H1 (cell line): ENCODE measurements at regions not wholly inside any gene's neighbourhood (a gene's known extent, or its start where the extent isn't known, plus 50 kb on each side); places are given as distances from the start of the nearest gene placed in this dataset.

Experiments
- CTCF ChIA-PET: fragments of 300-600 bp; sonication (Branson Sonifier 250); formaldehyde crosslinking; loops from one replicate; lab custom pipeline; 2021; ENCODE audit not compliant: partially characterized antibody; lab: Charles Lee
- POLR2A ChIA-PET: fragments of 300-600 bp; sonication (Branson Sonifier 250); formaldehyde crosslinking; loops from one replicate; lab custom pipeline; 2021; ENCODE audit warnings: inconsistent platforms; ENCODE audit not compliant: partially characterized antibody; lab: Charles Lee
- DNase-seq, 2 experiments: peaks; one replicate each; pipeline versions ENCODE4 v3.0.0 to v3.0.0-alpha.2; 2010 to 2022; ENCODE audit warnings: low spot score in 2 of 2, low read depth in 1 of 2, mixed read lengths in 1 of 2
- FAIRE-seq: peaks from 2 replicates; lab custom pipeline; 2011; peaks lifted over from hg19 to GRCh38; lab: Jason Lieb, UNC
- H2AFZ ChIP-seq: 2 replicates; pipeline ENCODE4 v1.8.1; 2012; ENCODE audit warnings: low read length, inconsistent platforms
- H2AK5ac ChIP-seq: 2 replicates; pipeline ENCODE4 v1.6.1; 2013; ENCODE audit warnings: low read depth, low read length
- H2BK120ac ChIP-seq: replicated peaks from 2 replicates; pipeline ENCODE3; 2013; ENCODE audit warnings: low read depth, low read length, inconsistent platforms
- H2BK12ac ChIP-seq: 2 replicates; pipeline ENCODE4 v1.6.1; 2013; ENCODE audit warnings: low read depth, low read length
- H2BK15ac ChIP-seq: 2 replicates; pipeline ENCODE4 v1.6.1; 2013; ENCODE audit warnings: low read length
- H2BK20ac ChIP-seq: 2 replicates; pipeline ENCODE4 v1.6.1; 2013; ENCODE audit warnings: low read length
- H2BK5ac ChIP-seq: 2 replicates; pipeline ENCODE4 v1.6.1; 2013; ENCODE audit warnings: low read depth, low read length
- H3K14ac ChIP-seq: 2 replicates; pipeline ENCODE4 v1.6.1; 2013; ENCODE audit warnings: inconsistent platforms; ENCODE audit not compliant: insufficient read length
- H3K18ac ChIP-seq: 2 replicates; pipeline ENCODE4 v1.6.1; 2013; ENCODE audit warnings: low read length; ENCODE audit errors: extremely low read depth
- H3K23ac ChIP-seq: 2 replicates; pipeline ENCODE4 v1.6.1; 2013; ENCODE audit warnings: inconsistent platforms; ENCODE audit not compliant: insufficient read length
- H3K23me2 ChIP-seq: 2 replicates; pipeline ENCODE4 v1.6.1; 2013; ENCODE audit warnings: low read depth, low read length
- H3K27ac ChIP-seq: 2 replicates; pipeline ENCODE4 v1.6.1; 2011; ENCODE audit warnings: low read depth, low read length, inconsistent platforms
- H3K27me3 ChIP-seq, 4 experiments: replicated peaks in 1 of 4; 1 replicate in 1 of 4; 2 replicates in 3 of 4; pipeline versions ENCODE4 v1.6.1 to v1.8.1; 2011 to 2013; ENCODE audit warnings: low read length in 3 of 4, mild to moderate bottlenecking in 3 of 4, inconsistent platforms in 2 of 4, mixed read lengths in 2 of 4, moderate library complexity in 1 of 4; ENCODE audit not compliant: control insufficient read depth in 3 of 4, insufficient read depth in 3 of 4; ENCODE audit errors: extremely low read depth in 1 of 4
- H3K36me3 ChIP-seq, 4 experiments: 2 replicates each; pipeline versions ENCODE4 v1.6.1 to v1.8.1; 2011 to 2013; ENCODE audit warnings: mild to moderate bottlenecking in 4 of 4, low read length in 3 of 4, moderate library complexity in 2 of 4, control low read depth in 1 of 4, inconsistent platforms in 1 of 4; ENCODE audit not compliant: insufficient read depth in 4 of 4, control insufficient read depth in 2 of 4
- H3K4ac ChIP-seq: replicated peaks from 2 replicates; pipeline ENCODE3; 2013; ENCODE audit warnings: low read length, low read depth, mixed read lengths, inconsistent platforms; ENCODE audit not compliant: insufficient read length
- H3K4me1 ChIP-seq, 4 experiments: replicated peaks in 1 of 4; 1 replicate in 1 of 4; 2 replicates in 3 of 4; pipeline versions ENCODE4 v1.6.1 to v1.8.1; 2011 to 2013; ENCODE audit warnings: low read length in 3 of 4, inconsistent platforms in 2 of 4, mixed read lengths in 1 of 4; ENCODE audit not compliant: insufficient read depth in 4 of 4, control insufficient read depth in 3 of 4
- H3K4me2 ChIP-seq, 2 experiments: 2 replicates each; pipeline versions ENCODE4 v1.6.1 to v1.8.1; 2011 to 2013; ENCODE audit warnings: low read depth in 2 of 2, low read length in 2 of 2, control low read depth in 1 of 2, inconsistent platforms in 1 of 2, mild to moderate bottlenecking in 1 of 2; ENCODE audit not compliant: insufficient read depth in 1 of 2
- H3K4me3 ChIP-seq, 4 experiments: fragments of 200-600, 300-600 bp in 1 of 4; sonication (generic), shearing (Covaris generic), sonication (Bioruptor Twin) in 1 of 4; 2 replicates each; pipeline versions ENCODE4 v1.5.1 to v1.8.1; 2011 to 2016; ENCODE audit warnings: low read length in 4 of 4, low read depth in 3 of 4, control low read depth in 2 of 4, inconsistent platforms in 2 of 4, mild to moderate bottlenecking in 2 of 4, mixed read lengths in 1 of 4, moderate library complexity in 1 of 4; ENCODE audit not compliant: insufficient read depth in 2 of 4; ENCODE audit errors: extremely low read depth in 1 of 4
- H3K56ac ChIP-seq: replicated peaks from 2 replicates; pipeline ENCODE3; 2013; ENCODE audit warnings: low read depth, mild to moderate bottlenecking, mixed read lengths, low read length, inconsistent platforms; ENCODE audit not compliant: insufficient read length
- H3K79me1 ChIP-seq: 2 replicates; pipeline ENCODE4 v1.6.1; 2013; ENCODE audit warnings: low read depth, low read length, control low read depth
- H3K79me2 ChIP-seq, 2 experiments: 2 replicates each; pipeline versions ENCODE4 v1.6.1 to v1.8.1; 2012 to 2013; ENCODE audit warnings: low read length in 2 of 2, mild to moderate bottlenecking in 2 of 2, inconsistent platforms in 1 of 2; ENCODE audit not compliant: insufficient read depth in 2 of 2, control insufficient read depth in 1 of 2
- H3K9ac ChIP-seq, 4 experiments: replicated peaks in 1 of 4; 1 replicate in 1 of 4; 2 replicates in 3 of 4; pipeline versions ENCODE4 v1.6.1 to v1.8.1; 2011 to 2013; ENCODE audit warnings: low read depth in 3 of 4, low read length in 3 of 4, control low read depth in 2 of 4, mild to moderate bottlenecking in 2 of 4, moderate library complexity in 2 of 4, inconsistent platforms in 1 of 4; ENCODE audit errors: extremely low read depth in 1 of 4
- H3K9me3 ChIP-seq, 2 experiments: 2 replicates each; pipeline versions ENCODE4 v1.6.1 to v1.8.1; 2012 to 2013; ENCODE audit warnings: mild to moderate bottlenecking in 2 of 2, moderate library complexity in 2 of 2, control low read depth in 1 of 2, inconsistent platforms in 1 of 2, low read depth in 1 of 2, low read length in 1 of 2, mixed read lengths in 1 of 2; ENCODE audit not compliant: insufficient read depth in 2 of 2
- H4K20me1 ChIP-seq, 2 experiments: replicated peaks in 1 of 2; 2 replicates each; pipeline versions ENCODE3 to v1.8.1; 2011 to 2013; ENCODE audit warnings: inconsistent platforms in 2 of 2, low read length in 2 of 2, mild to moderate bottlenecking in 1 of 2; ENCODE audit not compliant: insufficient read depth in 2 of 2, control insufficient read depth in 1 of 2
- H4K5ac ChIP-seq: 2 replicates; pipeline ENCODE4 v1.6.1; 2013; ENCODE audit warnings: low read length, low read depth, mixed read lengths, inconsistent platforms; ENCODE audit not compliant: insufficient read length
- H4K8ac ChIP-seq: 2 replicates; pipeline ENCODE4 v1.8.0; 2013; ENCODE audit warnings: mild to moderate bottlenecking, moderate library complexity, low read length, inconsistent platforms; ENCODE audit not compliant: insufficient read depth; ENCODE audit errors: extremely low read depth
- H4K91ac ChIP-seq: replicated peaks from 2 replicates; pipeline ENCODE3; 2013; ENCODE audit warnings: low read length, mixed read lengths, inconsistent platforms; ENCODE audit not compliant: insufficient read length
- ATF3 ChIP-seq: IDR thresholded peaks from 2 replicates; pipeline ENCODE4 v1.6.1; 2011; ENCODE audit warnings: low read depth, mild to moderate bottlenecking, low read length; ENCODE audit not compliant: insufficient read depth
- BACH1 ChIP-seq: IDR thresholded peaks from 2 replicates; pipeline ENCODE4 v1.6.1; 2012; ENCODE audit warnings: low read length, improper control_type of control experiment
- GTF2F1 ChIP-seq: IDR thresholded peaks from 2 replicates; pipeline ENCODE4 v1.6.1; 2012; ENCODE audit warnings: low read depth, low read length, improper control_type of control experiment, borderline replicate concordance
- JUN ChIP-seq: IDR thresholded peaks from 2 replicates; pipeline ENCODE4 v1.6.1; 2011; ENCODE audit warnings: low read depth, mild to moderate bottlenecking, improper control_type of control experiment, low read length
- POLR2A ChIP-seq, 2 experiments: IDR thresholded peaks; 1 replicate in 1 of 2; 2 replicates in 1 of 2; pipeline ENCODE4 v1.6.1; 2011; ENCODE audit warnings: low read depth in 2 of 2, low read length in 2 of 2, mild to moderate bottlenecking in 2 of 2; ENCODE audit errors: control extremely low read depth in 1 of 2
- RBBP5 ChIP-seq: IDR thresholded peaks from 2 replicates; pipeline ENCODE4 v1.7.1; 2012; ENCODE audit warnings: low read depth, mild to moderate bottlenecking, inconsistent platforms, low read length, moderate library complexity, borderline replicate concordance
- RFX5 ChIP-seq: IDR thresholded peaks from 2 replicates; pipeline ENCODE4 v1.6.1; 2011; ENCODE audit warnings: low read depth, low read length, improper control_type of control experiment, borderline replicate concordance
- SP4 ChIP-seq: IDR thresholded peaks from 2 replicates; pipeline ENCODE4 v1.6.1; 2012; ENCODE audit warnings: low read length, inconsistent platforms
- TAF1 ChIP-seq: IDR thresholded peaks from 2 replicates; pipeline ENCODE4 v1.6.1; 2011; ENCODE audit warnings: mild to moderate bottlenecking, low read depth, low read length
- ZNF274 ChIP-seq: IDR thresholded peaks from 2 replicates; pipeline ENCODE4 v1.7.0; 2012; ENCODE audit warnings: low read length, borderline replicate concordance; ENCODE audit errors: extremely low read depth
- WGBS, 2 experiments: shearing (Covaris generic) in 1 of 2; methylation state at CpG; one replicate each; pipeline versions ENCODE4 v1.1.6 to v1.1.7; 2013 to 2015; ENCODE audit warnings: low lambda C conversion rate in 2 of 2, mixed read lengths in 2 of 2, inconsistent platforms in 1 of 2, low coverage in 1 of 2, missing lambda C conversion rate in 1 of 2; ENCODE audit not compliant: insufficient replicate concordance in 2 of 2, insufficient coverage in 1 of 2, insufficient read length in 1 of 2; ENCODE audit errors: extremely low coverage in 1 of 2, missing lambda C conversion rate in 1 of 2; 5-methylcytosine and 5-hydroxymethylcytosine counted together

DNA sequence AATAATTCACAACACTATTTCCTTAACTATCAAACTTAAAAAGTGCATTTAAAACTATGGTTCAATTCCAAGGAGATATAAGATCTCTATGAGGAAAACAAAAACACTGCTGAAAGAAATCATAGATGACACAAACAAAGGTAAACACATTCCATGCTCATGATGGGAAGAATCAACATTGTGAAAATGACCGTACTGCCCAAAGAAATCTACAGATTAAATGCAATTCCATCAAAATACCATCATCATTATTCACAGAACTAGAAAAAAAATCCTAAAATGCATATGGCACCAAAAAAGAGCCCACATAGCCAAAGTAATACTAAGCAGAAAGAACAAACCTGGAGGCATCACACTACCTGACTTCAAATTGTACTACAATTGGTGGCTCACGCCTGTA is 159.9 kb upstream of the EEPD1 start:
- Histone ChIP-seq H3K23ac (no peak overlapping the region), H4K20me1 (no peaks in the 10 kb centered on the region), H3K4me1 (no peaks in the 10 kb centered on the region), H3K79me2 (no peaks in the 10 kb centered on the region), H3K4me2 (no peak overlapping the region), H3K14ac (no peak overlapping the region), H2BK15ac (no peak overlapping the region), H3K23me2 (no peaks in the 10 kb centered on the region), H3K4ac (no peak overlapping the region)
- no peak for TF ChIP-seq POLR2A (IDR thresholded peaks at IDR 0.05; ENCODE audit: control extremely low read depth in 1 of 2, low read depth in 2 of 2, low read length in 2 of 2)
- TF ChIP-seq RFX5, result no peak
- TF ChIP-seq ZNF274, result no peak
- no peak for TF ChIP-seq TAF1
- no peak for TF ChIP-seq RBBP5
- TF ChIP-seq ATF3, result no peak
- no peak for TF ChIP-seq BACH1
- no peak for TF ChIP-seq GTF2F1
- no peak for TF ChIP-seq JUN
- TF ChIP-seq SP4, result no peak
- TF ChIP-seq, all 59 proteins: peak for 0
- no peak overlapping the region for H2BK20ac ChIP-seq
- H3K36me3 ChIP-seq, result no peaks in the 10 kb centered on the region
- no peaks in the 10 kb centered on the region for H3K9me3 ChIP-seq
- WGBS, 2 experiments, result 86% methylated on average over 2 of the region's 2 CpGs; no CpG with 5 or more reads in 1 of the 2 experiments
- H2AK5ac ChIP-seq, result no peak overlapping the region
- H3K4me3 ChIP-seq, result no peak overlapping the region
- H3K27ac ChIP-seq, result no peak overlapping the region
- H3K18ac ChIP-seq, result no peak overlapping the region
- no peak overlapping the region for H2BK5ac ChIP-seq
- no peak overlapping the region for H3K9ac ChIP-seq
- no peak overlapping the region for H2BK12ac ChIP-seq
- no peak overlapping the region for H2AFZ ChIP-seq
- FAIRE-seq, result no peak
- H4K91ac ChIP-seq, result no peak overlapping the region
- H3K79me1 ChIP-seq, result no peaks in the 10 kb centered on the region
- CTCF ChIA-PET, result no interaction called here
- H3K56ac ChIP-seq, result no peak overlapping the region
- no peak overlapping the region for H4K8ac ChIP-seq
- H4K5ac ChIP-seq, result no peak overlapping the region
- POLR2A ChIA-PET, result no interaction called here
- no peaks in the 10 kb centered on the region for H3K27me3 ChIP-seq
- no peak overlapping the region for H2BK120ac ChIP-seq
- no peak for DNase-seq
